Common myeloid progenitor, CD34-positive (primary cell): ENCODE measurements at regions not wholly inside any gene's neighbourhood (a gene's known extent, or its start where the extent isn't known, plus 50 kb on each side); places are given as distances from the start of the nearest gene placed in this dataset.

Experiments
- CTCF ChIA-PET: fragments of 350-600 bp; sonication (Branson Sonifier 250); formaldehyde crosslinking; loops from one replicate; lab custom pipeline; 2021; ENCODE audit warnings: antibody characterized with exemption; lab: Charles Lee
- POLR2A ChIA-PET: fragments of 350-600 bp; sonication (Branson Sonifier 250); formaldehyde crosslinking; loops from one replicate; lab custom pipeline; 2021; ENCODE audit warnings: antibody characterized with exemption; lab: Charles Lee
- DNase-seq, 3 donors: peaks; one replicate each; pipeline versions ENCODE4 v3.0.0 to v3.0.0-alpha.2; 2013
- H3K27ac ChIP-seq, 2 experiments: 1 replicate in 1 of 2; 2 replicates in 1 of 2; pipeline ENCODE4 v1.7.0; 2013; ENCODE audit warnings: inconsistent platforms in 2 of 2, low read length in 2 of 2, mild to moderate bottlenecking in 2 of 2, low read depth in 1 of 2, moderate library complexity in 1 of 2; ENCODE audit not compliant: severe bottlenecking in 2 of 2, insufficient read depth in 1 of 2, poor library complexity in 1 of 2
- H3K27me3 ChIP-seq, 5 experiments: replicated peaks in 2 of 5; 1 replicate in 3 of 5; 2 replicates in 2 of 5; pipeline versions ENCODE4 v1.6.1 to v1.7.0; 2013; ENCODE audit warnings: low read length in 4 of 5, mild to moderate bottlenecking in 2 of 5, moderate library complexity in 2 of 5, inconsistent platforms in 1 of 5; ENCODE audit not compliant: insufficient read depth in 5 of 5, control insufficient read depth in 4 of 5
- H3K36me3 ChIP-seq, 4 experiments: 1 replicate in 2 of 4; 2 replicates in 2 of 4; pipeline versions ENCODE4 v1.6.1 to v1.7.0; 2013; ENCODE audit warnings: low read length in 3 of 4, control low read depth in 1 of 4, mild to moderate bottlenecking in 1 of 4; ENCODE audit not compliant: control insufficient read depth in 4 of 4, insufficient read depth in 4 of 4
- H3K4me1 ChIP-seq, 4 experiments: 1 replicate in 3 of 4; 2 replicates in 1 of 4; pipeline versions ENCODE4 v1.6.1 to v1.7.1; 2013; ENCODE audit warnings: low read length in 3 of 4, mild to moderate bottlenecking in 3 of 4, control low read depth in 1 of 4, inconsistent platforms in 1 of 4, moderate library complexity in 1 of 4; ENCODE audit not compliant: control insufficient read depth in 4 of 4, insufficient read depth in 4 of 4; ENCODE audit errors: control extremely low read depth in 1 of 4
- H3K4me3 ChIP-seq, 7 experiments: 1 replicate in 4 of 7; 2 replicates in 3 of 7; pipeline versions ENCODE4 v1.5.1 to v1.7.0; 2013; ENCODE audit warnings: mild to moderate bottlenecking in 7 of 7, low read length in 6 of 7, moderate library complexity in 6 of 7, inconsistent platforms in 2 of 7, low read depth in 2 of 7, control low read depth in 1 of 7; ENCODE audit not compliant: insufficient read depth in 4 of 7, control insufficient read depth in 1 of 7; ENCODE audit errors: extremely low read depth in 1 of 7
- H3K9me3 ChIP-seq, 5 experiments: 1 replicate in 4 of 5; 2 replicates in 1 of 5; pipeline versions ENCODE4 v1.6.1 to v1.7.1; 2013; ENCODE audit warnings: low read length in 4 of 5, mild to moderate bottlenecking in 2 of 5, inconsistent platforms in 1 of 5, low read depth in 1 of 5, moderate library complexity in 1 of 5; ENCODE audit not compliant: control insufficient read depth in 4 of 5, insufficient read depth in 2 of 5; ENCODE audit errors: control extremely low read depth in 1 of 5
- WGBS: methylation state at CpG from one replicate; pipeline ENCODE4 v1.1.5; 2013; ENCODE audit not compliant: insufficient coverage; 5-methylcytosine and 5-hydroxymethylcytosine counted together

DNA sequence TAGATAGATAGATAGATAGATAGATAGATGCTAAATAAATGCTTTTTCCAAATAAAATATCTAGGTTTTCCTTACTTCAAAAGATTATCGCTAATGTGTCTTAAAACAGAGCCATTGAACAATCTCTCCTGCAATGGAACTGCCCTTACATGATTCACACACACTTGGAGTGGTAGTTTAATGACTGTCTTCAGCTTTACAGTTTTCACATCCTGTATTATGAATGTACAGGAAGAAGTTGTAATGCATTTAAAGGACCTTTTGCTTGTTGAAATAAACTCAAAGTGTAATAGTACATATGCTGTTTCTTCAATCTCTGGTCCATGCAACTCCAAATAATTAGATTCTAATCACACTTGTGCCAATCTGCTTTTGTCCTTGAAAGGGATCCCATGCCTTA is 797.6 kb upstream of the CDH2 start:
- Histone ChIP-seq H3K9me3 (no peaks in the 10 kb centered on the region), H3K27ac (no peak overlapping the region), H3K36me3 (no peaks in the 10 kb centered on the region), H3K4me1 (no peaks in the 10 kb centered on the region), H3K4me3 (no peak overlapping the region), H3K27me3 (no peaks in the 10 kb centered on the region)
- WGBS = no CpG with 5 or more reads among the region's 1 CpG
- ChIA-PET POLR2A (no interaction called here), CTCF (no interaction called here)
- DNase-seq = no peak

DNA sequence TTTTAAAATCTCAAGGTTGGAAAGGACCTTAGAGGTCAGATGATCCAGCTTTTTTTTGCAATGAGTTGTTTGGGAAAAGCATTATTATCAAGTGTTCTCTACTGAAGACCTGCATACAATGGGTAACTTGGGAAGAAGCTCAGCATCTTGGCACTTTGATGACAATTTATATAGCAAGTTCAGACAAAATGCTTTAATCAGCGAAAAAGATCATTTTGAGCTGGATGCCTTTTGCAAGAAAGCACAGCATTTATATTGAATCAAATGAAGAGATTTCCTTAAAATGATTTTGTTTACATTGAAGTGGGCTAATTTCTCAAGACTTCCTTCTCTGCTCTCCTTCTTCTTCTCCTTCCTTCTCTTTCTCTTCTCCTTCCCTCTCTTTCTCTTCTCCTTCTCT is 796.4 kb upstream of the CDH2 start:
- no CpG with 5 or more reads among the region's 1 CpG for WGBS
- ChIA-PET POLR2A (no interaction called here), CTCF (interaction anchor here (0.8 to 1.2 kb wide), 2 partner anchors 12 to 14 kb away, joined by 3 read pairs; no protein-coding TSS in a partner anchor)
- no peak overlapping the region for H3K27ac ChIP-seq
- H3K36me3 ChIP-seq = no peaks in the 10 kb centered on the region
- H3K4me1 ChIP-seq = no peaks in the 10 kb centered on the region
- H3K4me3 ChIP-seq = no peak overlapping the region
- no peaks in the 10 kb centered on the region for H3K27me3 ChIP-seq
- no peak for DNase-seq
- no peaks in the 10 kb centered on the region for H3K9me3 ChIP-seq

DNA sequence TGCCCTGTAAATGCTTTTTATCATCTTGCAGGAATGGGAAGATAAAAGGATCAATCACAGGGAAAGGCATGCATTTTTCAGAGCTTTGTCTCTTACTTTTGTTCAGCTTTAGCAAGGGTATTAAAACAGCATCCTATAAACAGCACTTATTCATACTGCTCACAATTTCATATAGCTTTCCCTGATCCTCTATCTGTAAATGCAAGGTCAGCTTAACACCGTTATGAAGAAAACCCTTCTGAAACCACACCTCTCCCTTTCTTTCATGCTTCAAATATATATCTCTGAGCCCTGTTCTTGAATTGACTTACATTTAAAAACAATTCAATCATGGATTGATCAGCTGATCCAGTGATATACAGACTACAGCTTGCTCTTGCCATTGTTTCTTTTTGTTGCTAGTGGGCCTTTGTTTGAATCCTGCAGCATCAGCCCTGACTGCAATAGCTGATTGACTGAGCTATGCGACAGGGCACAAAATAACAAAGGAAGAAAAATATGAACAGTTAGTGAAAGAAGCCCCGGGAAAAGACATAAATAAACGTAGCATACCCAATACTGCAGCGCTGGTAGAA is 795.5 kb upstream of the CDH2 start:
- Histone ChIP-seq H3K27me3 (no peaks in the 10 kb centered on the region), H3K9me3 (no peaks in the 10 kb centered on the region), H3K4me3 (no peak overlapping the region), H3K36me3 (no peaks in the 10 kb centered on the region), H3K4me1 (no peaks in the 10 kb centered on the region), H3K27ac (no peak overlapping the region)
- no peak for DNase-seq
- CTCF ChIA-PET = interaction anchor here (0.6 to 1.2 kb wide), 2 partner anchors 11 to 1593 kb away, joined by 3 read pairs; no protein-coding TSS in a partner anchor
- WGBS = 100% methylated on average over 2 of the region's 5 CpGs
- POLR2A ChIA-PET = no interaction called here

DNA sequence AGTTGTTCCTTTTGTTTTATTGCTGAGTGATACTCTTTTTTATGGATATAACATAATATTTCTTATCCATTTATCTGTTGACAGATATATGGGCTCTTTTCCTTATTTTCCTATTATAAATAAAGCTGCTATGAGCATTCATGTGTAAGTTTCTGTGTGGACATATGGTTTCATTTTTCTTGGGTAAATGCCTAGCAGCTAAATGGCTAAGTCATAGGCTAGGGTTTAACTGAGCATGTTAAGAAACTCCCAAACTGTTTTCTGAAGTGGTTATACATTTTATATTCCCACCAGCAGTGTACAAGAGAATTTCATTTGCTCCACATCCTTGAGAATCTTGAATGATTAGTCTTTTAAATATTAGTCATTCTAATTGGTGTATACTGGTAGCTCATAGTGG is 786.6 kb upstream of the CDH2 start:
- ChIA-PET CTCF (no interaction called here), POLR2A (no interaction called here)
- Histone ChIP-seq H3K9me3 (no peaks in the 10 kb centered on the region), H3K36me3 (no peaks in the 10 kb centered on the region), H3K27ac (no peak overlapping the region), H3K4me1 (no peaks in the 10 kb centered on the region), H3K27me3 (no peaks in the 10 kb centered on the region), H3K4me3 (no peak overlapping the region)
- no peak for DNase-seq

DNA sequence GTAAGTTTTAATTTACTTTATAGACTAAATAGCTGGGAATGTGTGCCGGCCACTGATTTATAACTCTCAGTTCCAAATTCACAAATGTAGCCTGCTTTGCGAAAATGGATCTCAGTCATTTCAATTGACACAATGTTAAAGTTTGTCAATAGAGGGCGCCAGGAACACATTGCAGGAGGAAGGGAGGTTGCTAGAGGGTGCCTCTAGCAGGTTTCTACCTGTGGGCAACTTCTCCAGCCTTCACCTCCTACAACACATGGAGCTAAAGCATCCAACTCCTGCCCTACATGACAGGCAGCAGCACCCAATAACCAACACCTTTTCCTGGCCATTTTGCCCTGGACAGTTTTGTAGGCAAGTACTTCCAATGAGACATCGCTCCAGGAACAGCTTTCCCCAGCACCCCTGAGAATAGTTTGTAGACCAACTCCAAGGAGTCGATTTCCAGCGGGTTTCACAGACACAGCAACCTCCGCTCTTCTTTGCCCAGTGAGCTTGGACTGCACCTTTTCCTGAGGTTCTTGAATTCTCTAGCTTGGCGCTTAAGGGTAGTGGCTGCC is 784.8 kb upstream of the CDH2 start:
- ChIA-PET CTCF (interaction anchor here (1.0 to 1.4 kb wide), 4 partner anchors 10 to 367 kb away, joined by 3 to 5 read pairs (median 3); no protein-coding TSS in a partner anchor), POLR2A (no interaction called here)
- Histone ChIP-seq H3K36me3 (no peaks in the 10 kb centered on the region), H3K27me3 (no peaks in the 10 kb centered on the region), H3K4me3 (no peak overlapping the region), H3K9me3 (no peaks in the 10 kb centered on the region), H3K27ac (no peak overlapping the region), H3K4me1 (no peaks in the 10 kb centered on the region)
- 98% methylated on average over 4 of the region's 8 CpGs for WGBS
- peak; percentile 28 to 55 (median 45) for DNase-seq

DNA sequence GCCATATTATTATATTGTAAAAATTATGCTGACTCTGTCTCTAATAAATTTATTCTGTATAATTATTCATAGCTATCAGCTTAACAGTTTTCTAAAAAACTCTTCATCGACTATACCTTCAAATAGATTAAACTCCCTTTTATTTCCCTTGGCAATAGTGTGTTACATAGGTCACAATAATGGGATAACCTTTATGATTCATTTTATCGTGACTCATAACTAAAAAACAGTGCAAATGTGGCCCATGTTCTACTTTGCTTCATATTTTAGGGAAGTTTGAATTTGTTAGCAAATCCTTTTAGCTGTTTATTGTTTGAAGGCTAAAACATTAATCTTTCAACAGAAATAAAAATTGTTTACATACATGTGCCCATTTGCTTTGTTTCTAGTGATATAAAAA is 783.2 kb upstream of the CDH2 start:
- no peaks in the 10 kb centered on the region for H3K27me3 ChIP-seq
- CTCF ChIA-PET = interaction anchor here (0.6 to 1.5 kb wide), 4 partner anchors 13 to 1320 kb away, joined by 3 read pairs; no protein-coding TSS in a partner anchor
- no peak overlapping the region for H3K27ac ChIP-seq
- H3K4me1 ChIP-seq = no peaks in the 10 kb centered on the region
- WGBS = 67% methylated on average over 1 of the region's 2 CpGs
- POLR2A ChIA-PET = interaction anchor here (0.6 kb wide), 1 partner anchor 19 kb away, joined by 3 read pairs; no protein-coding TSS in a partner anchor
- H3K4me3 ChIP-seq = no peak overlapping the region
- DNase-seq = no peak
- no peaks in the 10 kb centered on the region for H3K9me3 ChIP-seq
- H3K36me3 ChIP-seq = no peaks in the 10 kb centered on the region

DNA sequence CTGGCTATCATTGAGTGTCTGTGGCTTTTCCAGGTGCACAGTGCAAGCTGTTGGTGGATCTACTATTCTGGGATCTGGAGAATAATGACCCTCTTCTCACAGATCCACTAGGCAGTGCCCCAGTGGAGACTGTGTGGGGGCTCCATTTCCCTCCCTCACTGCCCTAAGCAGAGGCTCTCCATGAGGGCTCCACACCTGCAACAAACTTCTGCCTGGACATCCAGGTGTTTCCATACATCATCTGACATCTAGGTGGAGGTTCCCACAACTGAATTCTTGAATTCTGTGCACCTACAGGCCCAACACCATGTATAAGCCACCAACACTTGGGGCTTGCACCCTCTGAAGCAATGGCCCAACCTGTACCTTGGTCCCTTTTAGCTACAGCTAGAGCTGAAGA is 775.4 kb upstream of the CDH2 start:
- peaks cover 4 to 16% (median 7%) of the 10 kb centered on the region in 5 experiments for H3K9me3 ChIP-seq
- H3K36me3 ChIP-seq = no peaks in the 10 kb centered on the region
- no peaks in the 10 kb centered on the region for H3K4me1 ChIP-seq
- H3K4me3 ChIP-seq = no peak overlapping the region
- H3K27me3 ChIP-seq = no peaks in the 10 kb centered on the region
- CTCF ChIA-PET = no interaction called here
- H3K27ac ChIP-seq = no peak overlapping the region
- no peak for DNase-seq
- POLR2A ChIA-PET = no interaction called here
